ENCODE measurements at regions not wholly inside any gene's neighbourhood (a gene's known extent, or its start where the extent isn't known, plus 50 kb on each side); places are given as distances from the start of the nearest gene placed in this dataset.
"Not testable (repeated sequence)": the region's sequence is repeated elsewhere in the genome, so short reads cannot be mapped to it uniquely, and the experiment has no call there.

DNA sequence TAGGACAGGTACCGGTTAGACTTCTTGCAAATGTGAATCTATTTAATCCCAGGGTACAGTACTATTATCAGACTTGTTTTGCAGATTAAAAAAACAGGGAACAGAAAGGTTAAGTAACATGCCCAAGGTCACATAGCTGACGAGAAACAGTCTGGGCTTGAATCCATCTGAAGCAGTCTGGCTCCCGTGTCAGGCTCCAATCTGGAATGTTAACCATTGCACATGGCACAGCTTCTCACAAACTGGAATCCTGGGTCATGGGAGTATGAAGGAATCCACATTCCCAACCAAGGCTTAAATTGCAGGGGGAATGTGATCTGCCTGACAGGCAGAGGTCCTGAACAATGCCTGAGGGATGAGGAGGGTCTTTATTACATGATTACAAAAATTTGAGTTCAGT lies 187.5 kb upstream of the SPTLC3 start:
- no peak for DNase-seq (ENCODE audit: low spot score)

DNA sequence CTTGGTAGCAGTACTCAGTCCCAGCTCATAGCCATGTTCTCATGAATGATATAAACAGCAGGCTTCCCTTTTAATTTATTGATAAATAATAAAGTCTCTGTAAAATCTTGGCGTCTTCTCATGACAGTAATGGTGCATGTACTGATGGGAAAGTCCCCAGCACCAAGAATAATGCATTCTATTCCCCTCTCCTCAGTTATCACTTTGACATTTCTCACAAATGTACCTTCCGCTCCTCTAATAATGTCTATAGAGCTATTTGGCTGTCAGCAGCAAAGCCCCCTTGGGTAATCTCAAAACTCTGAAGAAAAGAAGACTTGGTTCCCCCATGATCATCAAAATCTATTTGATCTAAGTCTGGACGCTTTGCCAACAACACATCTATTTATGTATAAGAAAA lies 185.0 kb upstream of the SPTLC3 start:
- no peak for DNase-seq (ENCODE audit: low spot score)

DNA sequence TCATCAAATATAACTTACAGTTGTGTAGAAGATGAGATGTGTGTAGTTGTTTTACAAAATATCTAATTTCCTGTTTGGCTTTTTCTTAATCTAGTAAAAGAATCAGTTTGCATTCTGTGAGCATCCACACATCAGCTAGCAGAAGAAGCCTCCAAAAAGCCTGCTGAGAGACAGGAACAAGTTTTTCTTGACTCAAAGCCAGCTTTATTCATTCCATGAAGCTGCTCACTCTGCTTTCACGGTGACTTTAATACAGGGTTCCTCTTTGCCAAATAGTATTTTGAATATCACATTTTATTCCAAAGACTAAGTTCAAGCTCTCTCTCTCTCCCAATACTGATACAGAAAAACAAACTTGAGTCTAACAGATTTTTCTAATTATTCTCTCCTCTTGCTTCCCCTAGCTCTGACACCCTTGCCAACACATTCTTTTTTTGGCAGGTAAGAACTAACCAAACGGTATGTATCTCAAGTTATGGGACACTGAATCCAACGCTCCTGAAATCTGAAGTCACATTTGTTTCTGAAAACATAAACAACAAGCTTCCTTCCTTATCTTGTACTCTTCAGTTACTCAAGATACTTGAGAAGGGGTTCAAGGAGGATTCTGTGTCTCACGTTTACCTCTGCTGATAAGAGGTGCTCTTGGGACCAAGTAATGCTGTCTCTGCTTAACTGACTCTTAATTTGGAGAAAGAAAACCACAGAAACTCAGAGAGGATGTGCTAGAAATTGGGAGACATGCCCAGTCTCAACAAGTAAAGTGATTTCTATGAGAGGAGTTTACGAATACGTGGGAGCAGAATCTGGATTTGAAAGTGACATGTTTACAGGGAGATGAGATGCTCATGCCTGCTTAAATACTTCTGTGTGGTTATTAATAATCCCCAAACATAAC lies 184.2 kb upstream of the SPTLC3 start:
- no peak for DNase-seq (ENCODE audit: low spot score)

DNA sequence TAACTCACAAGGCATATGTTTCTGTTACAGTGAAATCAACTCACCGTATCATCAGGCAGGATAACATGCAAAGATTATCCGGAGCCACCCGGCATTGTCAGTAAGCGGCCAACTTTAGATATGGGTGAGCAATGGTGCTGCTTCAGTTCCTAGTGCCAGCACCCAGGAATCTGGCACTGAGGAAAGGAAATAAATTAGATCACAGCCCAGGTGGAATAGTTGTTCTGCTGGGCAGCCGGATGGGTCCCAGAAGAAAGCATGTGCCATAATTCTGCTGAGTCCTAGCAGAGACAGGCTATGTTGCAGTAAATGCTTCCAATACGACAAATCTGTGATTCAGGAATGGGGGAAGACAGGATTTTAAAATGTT lies 183.6 kb upstream of the SPTLC3 start:
- no peak for DNase-seq (ENCODE audit: low spot score)

DNA sequence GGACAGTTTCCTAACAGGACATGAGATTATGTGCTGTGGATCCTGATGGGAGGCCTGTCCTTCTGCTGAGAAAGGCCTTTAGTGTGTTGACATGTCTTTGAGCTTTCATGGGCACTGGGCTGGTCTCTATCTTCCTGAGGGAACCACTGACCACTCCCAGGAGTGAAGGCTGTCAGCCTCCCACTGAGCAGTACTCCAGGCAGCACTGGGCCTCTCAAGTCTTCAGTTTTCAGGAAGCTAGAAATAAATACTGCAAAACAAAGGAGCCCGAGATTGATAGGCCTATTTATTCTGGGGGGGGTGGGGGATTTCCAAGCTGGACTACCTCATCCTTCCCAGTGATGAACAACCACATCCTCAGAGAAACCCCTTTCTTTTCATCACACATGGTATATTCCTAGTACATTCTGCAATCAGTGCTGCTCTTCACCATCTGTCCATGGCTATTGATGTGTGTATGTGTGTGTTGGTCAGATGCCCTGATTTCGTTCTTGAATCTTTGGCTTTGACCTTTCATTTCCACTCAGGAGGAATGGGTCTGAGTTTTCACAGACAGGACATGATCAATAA lies 180.9 kb upstream of the SPTLC3 start:
- DNase-seq (ENCODE audit: low spot score): no peak

DNA sequence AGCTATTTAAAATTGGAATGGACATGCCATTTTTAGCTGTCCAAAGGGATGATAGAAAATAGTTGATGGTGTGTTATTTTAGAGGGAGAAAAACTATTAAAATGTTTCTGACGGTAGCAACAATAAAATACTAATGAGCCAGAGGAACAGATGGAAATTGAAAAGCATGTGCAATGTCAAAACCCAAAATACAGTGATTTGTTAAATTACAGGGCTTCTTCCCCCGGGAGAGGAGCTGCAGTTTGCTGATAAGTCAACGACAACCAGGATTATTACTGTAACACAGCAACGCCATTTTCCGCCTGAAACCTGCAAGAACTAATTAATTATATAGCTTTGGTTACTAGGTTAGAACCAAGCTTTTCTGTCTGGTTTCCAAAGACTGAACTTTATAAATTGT lies 179.6 kb upstream of the SPTLC3 start:
- no peak for DNase-seq (ENCODE audit: low spot score)

DNA sequence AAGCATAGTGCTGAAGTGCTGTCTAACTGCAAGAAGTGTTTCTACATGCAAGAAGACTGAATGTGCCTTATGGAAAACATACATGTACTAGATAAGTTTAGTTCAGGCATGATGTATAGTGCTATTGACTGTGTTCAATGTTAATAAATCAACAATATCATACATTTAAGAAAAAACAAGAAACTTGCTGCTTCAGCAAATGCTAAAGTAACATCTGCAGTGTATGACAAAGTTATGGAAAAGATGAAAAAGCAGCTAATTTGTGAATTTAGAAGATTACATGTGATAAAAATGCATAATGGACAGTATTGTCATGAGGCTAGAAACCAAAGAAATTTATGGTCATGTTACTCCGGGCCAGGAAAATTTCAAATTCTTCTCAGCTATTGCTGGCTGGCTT lies 174.9 kb upstream of the SPTLC3 start:
- no peak for DNase-seq (ENCODE audit: low spot score)

DNA sequence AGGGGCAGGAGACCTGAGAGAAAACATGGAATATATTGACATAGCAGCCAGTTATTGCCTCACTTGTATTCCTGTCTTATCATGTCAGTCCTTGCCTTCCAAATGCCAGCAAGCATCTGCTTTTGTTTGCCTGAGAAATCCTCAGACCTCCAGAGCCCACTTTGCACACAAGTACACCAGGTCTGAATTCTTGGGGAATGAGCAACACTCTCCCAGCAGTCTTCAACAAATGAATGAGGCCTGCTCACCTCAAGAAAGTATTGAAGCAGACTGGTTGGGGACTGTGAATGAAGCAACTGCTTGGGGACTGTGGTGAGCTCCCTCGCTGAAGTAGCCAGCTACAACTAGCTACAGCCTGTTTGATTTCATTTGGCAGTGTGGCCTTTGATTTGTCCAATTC lies 172.8 kb upstream of the SPTLC3 start:
- DNase-seq (ENCODE audit: low spot score): no peak

DNA sequence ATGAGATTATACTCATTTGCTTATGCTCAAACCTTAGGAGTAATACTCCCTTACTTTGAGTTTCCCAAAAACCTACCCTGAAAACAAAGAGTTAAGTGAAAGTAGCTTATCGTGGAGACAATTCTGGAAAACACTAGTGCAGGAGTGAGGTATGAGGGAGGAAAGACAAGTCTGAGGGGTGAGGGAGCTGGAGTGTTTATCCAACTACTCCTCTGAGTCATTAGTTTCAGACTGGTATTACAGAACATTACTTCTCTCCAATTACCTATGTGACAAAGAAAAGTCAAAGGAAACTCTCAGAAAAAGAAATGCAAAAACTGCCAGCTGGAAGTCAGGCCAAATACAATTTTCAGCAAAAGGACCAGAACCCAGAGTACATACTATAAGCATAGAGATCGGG lies 171.1 kb upstream of the SPTLC3 start:
- no peak for DNase-seq (ENCODE audit: low spot score)

DNA sequence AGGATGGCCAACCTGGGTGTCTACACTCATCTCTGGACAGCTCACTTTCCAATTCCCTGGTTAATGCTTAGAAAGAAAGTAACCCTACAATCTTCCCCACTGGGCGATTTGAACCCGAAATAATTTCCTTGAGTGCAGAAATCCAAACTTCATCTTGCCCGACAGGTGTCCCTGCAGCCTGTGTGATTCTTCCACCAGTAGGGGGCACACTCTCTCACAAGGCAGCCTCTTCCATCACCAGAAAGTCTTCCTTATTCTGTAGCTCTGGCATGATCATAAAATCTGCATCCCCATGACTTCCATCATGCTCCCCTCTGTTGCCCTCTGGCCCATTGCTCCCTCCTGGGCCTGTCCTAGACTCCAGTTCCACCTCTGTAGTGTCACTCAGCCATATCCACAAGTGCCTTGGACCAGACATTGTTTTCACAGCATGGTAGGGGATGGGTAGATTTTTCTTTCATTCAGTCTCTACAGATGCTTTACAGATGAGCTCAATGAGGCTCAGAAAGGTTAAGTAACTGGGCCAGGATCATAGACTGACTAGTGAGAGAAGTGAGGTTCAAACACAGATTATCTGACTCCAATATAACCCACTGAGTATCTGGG lies 170.4 kb upstream of the SPTLC3 start:
- DNase-seq (ENCODE audit: low spot score): no peak

DNA sequence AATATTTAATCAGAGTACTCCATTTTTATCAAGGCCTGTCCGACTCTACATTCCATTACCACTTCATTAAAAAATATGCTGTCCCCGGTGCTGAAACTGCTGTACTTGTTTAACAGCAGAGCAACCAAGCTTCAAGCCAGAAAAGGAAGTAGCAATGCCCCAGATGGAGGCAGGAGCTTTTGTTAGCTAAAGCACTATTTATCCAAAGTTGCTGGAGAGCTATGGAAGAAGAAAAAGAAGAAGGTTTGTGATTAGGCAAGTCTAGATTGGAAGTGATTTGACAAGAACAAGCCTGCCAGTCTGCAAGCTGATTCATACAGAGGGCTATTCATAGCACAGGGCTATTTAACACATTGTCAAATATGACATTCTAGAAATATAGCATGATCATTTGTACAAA lies 160.9 kb upstream of the SPTLC3 start:
- no peak for DNase-seq (ENCODE audit: low spot score)

DNA sequence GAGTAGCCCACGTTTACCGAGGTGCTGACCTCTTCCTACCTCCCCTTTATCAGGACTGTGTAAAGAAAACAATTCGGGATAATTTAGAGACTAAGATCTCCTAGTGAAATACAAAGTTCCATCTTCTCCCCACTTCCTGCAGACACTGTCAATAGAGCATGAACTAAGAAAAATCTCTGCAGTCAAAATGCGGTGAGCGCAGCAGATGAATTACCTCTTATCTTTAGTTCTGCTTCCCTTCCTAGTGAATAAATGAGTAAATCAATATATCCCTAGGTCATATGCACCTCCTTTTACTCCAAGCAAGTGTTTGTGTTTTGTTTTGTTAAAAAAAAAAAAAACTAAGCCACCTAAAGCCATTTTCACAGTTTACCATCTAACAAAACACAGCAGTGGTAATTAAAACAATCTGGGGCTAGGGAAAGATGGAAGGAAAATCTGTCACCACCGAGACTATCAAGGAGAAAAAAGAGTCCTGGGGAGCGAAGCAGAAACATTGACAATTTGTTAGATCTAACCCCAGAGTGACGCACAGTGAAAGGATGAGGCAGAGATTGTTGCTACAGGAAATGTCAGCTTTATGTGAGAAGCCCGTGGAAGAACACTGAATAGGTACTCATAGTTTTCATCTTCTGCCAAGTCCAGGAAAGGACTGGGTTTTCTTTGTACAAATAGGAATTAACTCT lies 159.4 kb upstream of the SPTLC3 start:
- DNase-seq (ENCODE audit: low spot score): no peak

DNA sequence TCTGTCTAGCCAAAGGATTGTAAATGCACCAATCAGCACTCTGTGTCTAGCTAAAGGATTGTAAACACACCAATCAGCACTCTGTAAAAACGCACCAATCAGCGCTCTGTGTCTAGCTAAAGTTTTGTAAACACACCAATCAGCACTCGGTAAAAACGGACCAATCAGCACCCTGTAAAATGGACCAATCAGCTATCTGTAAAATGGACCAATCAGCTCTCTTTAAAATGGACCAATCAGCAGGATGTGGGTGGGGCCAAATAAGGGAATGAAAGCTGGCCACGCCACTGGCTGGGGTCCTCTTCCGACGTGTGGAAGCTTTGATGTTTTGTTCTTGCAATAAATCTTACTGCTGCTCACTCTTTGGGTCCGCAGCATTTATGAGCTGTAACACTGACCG lies 151.1 kb upstream of the SPTLC3 start:
- not testable (repeated sequence) for DNase-seq (ENCODE audit: low spot score)

DNA sequence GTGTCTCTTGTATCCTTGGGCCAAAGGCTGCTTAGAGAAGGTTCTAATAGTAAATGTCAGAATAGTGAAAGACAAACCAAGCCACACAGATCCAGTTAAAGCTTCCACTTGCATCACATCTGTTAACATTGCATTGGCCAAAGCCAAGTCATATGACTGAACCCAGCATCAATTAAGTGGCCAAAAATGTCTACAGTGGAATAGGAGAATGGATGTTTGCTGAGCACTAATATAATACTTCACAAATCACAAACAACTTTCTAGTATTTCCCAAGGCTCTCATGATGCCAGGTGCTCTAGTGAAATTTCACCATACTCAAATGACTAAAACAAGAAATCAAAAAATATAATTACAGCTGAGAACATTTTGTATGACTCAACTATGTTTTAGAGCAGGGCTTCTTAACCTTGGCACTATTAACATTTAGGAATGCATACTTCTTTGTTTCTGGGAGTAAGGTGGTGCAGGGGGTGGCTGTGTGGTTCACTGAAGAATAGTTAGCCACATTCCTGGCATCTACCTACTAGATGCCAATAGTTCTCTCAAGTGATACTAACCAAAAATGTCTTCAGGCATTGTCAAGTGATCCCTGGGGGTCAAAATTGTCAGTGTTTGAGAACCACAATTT lies 148.0 kb upstream of the SPTLC3 start:
- no peak for DNase-seq (ENCODE audit: low spot score)

DNA sequence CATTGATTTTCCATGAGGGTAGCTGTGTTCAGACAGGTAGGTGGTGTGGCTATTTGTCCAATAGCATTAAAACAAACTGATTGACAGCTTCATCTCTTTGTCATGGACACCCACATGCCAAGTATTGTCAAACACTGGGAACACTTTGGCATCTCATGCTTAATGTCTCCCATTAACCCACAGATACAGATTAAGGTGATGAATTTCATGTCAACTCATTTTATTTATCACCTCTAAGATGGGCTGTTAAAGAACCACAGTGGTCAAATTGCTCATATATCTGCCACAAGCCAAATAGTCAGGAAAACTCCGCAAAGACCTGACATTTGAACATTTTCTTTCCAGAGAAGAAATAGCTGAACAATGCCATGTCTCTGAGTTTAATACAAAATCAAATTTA lies 139.1 kb upstream of the SPTLC3 start:
- no peak for DNase-seq (ENCODE audit: low spot score)

DNA sequence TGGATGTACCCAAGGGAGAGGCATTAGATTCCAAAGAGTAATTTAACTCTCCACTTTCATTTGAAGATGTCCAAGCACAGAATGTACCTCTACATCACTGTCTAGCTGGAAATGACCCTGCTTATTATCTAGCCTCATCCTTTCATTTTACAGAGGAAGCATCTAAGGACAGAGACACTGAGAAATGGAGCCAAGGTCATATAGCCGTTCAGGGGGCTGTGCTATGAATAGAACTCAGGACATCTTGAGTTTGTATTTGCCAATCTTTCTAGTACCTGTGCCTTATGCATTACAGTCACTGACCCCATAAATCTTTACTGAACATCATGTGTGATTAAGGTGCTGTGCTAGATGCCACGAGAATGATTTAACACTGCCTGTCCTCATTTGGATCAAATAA lies 138.2 kb upstream of the SPTLC3 start:
- DNase-seq (ENCODE audit: low spot score): no peak

DNA sequence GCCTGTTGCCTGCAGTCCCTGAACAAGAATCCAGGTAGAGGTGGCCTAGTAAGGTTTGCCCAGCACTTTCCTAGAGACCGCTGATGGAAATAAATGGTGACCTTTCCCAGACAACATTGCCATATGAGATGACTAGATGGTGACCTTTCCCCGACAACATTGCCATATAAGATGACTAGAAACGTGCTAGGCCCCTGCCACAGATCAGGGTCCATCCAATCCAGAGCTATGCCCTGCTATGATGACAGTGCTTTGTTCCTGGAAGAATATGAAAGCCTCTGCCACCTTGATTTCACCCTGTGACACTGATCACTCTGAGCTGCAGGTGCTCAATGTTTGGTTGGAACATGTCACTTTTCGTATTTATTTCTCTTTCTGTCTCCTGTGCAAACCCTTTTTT lies 133.8 kb upstream of the SPTLC3 start:
- no peak for DNase-seq (ENCODE audit: low spot score)

DNA sequence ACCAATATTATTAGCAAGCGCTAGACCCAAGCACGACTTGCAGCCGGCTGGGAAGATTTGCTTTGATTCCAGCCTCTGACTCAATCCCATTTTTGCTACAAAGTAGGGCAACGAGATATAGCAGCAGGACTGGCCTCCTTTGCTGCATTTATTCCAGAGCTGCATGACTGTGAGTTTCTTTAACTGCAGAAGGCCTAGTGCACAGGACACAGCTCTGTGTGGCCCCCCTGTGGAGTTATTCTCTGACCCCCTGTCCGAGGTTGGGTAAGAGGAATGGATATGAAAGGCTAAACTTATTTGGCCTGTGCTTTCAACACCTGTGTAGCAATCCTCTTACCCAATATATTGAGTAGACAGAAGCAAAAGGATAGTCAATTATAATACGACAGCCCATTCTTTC lies 133.3 kb upstream of the SPTLC3 start:
- no peak for DNase-seq (ENCODE audit: low spot score)

DNA sequence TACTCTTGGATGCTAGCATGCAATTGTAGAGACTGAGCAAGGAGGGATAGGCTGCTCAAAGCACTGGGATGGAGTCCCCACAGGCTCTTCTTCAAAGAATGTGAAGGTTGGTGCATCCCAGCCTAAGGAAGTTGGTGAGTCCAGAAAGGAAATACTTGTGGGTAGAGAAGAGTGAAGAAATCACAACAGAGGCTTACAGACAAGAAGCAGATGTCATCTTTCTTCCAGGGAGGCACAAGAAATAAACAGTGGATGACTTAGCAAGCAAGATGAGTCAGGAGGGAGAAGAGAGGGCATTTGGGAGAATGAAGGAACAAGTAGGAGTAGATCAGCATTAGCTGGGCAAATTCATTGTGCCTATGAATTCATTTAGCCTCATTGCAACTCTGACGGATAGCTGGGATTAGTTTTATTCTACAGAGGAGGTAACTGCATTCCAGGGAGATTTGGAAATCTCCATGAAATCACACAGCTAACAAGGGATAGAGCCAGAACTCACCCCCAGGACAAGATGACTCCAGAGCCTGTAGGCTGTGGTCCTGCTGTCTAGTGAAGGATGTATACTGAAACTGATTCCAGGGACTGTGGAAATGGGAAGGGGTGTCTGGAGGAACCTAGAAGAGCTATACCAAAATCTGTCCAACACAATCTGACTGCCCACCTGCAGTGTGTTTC lies 125.8 kb upstream of the SPTLC3 start:
- DNase-seq (ENCODE audit: low spot score): no peak

DNA sequence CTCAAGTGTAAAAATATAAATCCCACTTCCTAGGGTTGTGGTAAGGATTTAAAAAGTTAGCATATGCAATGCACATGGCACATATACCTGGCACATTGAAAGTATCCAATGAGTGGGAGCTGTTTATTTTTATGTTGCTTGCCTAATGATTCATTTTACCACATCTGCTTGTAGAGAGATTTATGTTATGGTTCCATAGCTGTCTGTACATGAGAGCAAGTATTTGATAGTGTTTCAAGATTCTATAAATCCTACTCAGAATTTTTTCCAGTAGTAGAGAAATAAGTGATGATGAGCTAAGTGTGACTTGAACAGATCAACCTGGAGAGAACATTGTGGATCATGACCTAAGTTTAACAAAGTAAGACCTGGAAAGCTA lies 125.3 kb upstream of the SPTLC3 start:
- no peak for DNase-seq (ENCODE audit: low spot score)

DNA sequence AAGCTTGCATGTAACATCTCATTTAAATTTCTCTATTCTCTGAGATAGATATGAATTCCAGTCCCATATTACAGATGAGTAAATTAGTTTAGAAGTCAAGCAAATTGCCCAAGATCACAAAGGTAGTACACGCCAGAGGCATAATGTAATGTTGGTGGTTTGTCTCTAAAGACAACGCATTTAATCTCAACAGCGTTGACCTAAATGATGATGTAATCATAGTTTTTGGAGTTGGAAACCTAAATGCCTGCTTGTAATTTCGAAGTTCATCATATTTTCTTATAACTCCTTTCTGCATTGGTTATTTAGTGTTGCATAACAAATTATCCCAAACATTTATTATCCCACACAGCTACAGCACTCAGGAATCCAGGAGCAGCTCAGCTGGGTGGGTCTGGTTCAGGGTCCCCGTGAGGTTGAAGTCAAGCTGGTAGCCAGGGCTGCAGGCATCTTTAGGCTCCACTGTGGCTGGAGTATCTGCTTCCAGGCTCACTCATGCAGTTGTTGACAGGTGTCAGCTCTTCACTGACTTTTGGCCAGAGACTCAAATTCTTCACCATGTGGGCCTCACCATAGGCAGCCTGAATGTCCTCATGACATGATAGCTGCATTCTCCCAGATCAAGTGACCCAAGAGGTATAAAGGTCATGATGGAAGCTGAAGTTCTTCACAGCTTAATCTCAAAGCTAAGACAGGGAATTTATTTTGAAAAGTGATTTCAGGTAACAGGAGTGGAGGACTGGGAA lies 122.0 kb upstream of the SPTLC3 start:
- no peak for DNase-seq (ENCODE audit: low spot score)
